ENCODE measurements at regions not wholly inside any gene's neighbourhood (a gene's known extent, or its start where the extent isn't known, plus 50 kb on each side); places are given as distances from the start of the nearest gene placed in this dataset.

DNA sequence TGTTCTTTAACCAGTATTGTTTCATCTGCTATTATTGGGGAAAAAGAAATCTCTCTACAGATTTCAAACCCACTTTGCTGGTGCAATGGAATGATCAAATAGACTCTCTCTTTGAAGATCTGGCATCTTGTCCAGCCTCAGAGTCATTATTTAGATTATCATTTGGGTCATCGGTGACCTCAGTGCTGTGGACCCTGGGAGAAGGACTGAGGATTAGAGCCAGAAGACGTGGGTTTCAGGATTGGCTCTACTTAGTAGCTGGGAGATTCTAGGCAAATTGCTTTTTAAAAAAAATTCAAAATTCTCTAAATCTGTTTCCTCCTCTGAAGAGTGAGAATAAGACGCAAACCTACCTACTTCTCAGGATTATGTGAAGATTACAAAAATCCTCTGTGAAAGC lies 107.6 kb upstream of the CTAGE1 start:
- Histone ChIP-seq H4K20me1 (ENCODE audit: insufficient read depth) (no peaks in the 10 kb centered on the region), H3K4me1 (ENCODE audit: control insufficient read depth in 1 of 2, insufficient read depth in 2 of 2, low read length in 2 of 2) (no peaks in the 10 kb centered on the region), H3K9me2 (ENCODE audit: insufficient read depth) (no peaks in the 10 kb centered on the region), H3K27ac (ENCODE audit: low read depth, low read length) (no peak overlapping the region), H2AFZ (ENCODE audit: low read depth, low read length, poor library complexity, severe bottlenecking) (no peak overlapping the region), H3K36me3 (ENCODE audit: control insufficient read depth in 1 of 2, insufficient read depth in 2 of 2, low read length in 2 of 2) (no peaks in the 10 kb centered on the region), H3K79me2 (ENCODE audit: insufficient read depth, low read length) (no peaks in the 10 kb centered on the region), H3K27me3 (ENCODE audit: insufficient read depth, low read length) (no peaks in the 10 kb centered on the region), H3K9ac (ENCODE audit: low read length) (no peak overlapping the region), H3K4me2 (ENCODE audit: low read length) (no peak overlapping the region), H3K9me3 (ENCODE audit: control insufficient read depth in 1 of 2, insufficient read depth in 1 of 2, low read depth in 1 of 2, low read length in 2 of 2) (no peaks in the 10 kb centered on the region), H3K4me3 (replicated peaks in 1 of 2; ENCODE audit: low read depth in 1 of 2, low read length in 2 of 2) (no peak overlapping the region)
- ChIA-PET CTCF (no interaction called here), POLR2A (no interaction called here), RAD21 (ENCODE audit: low non-redundant PET in 1 of 2, low total read pairs in 2 of 2, uncharacterized antibody in 2 of 2, unreplicated experiment in 2 of 2) (no interaction called here)
- no peak for DNase-seq (ENCODE audit: low read depth, low spot score)
- no peak for ATAC-seq
- TF ChIP-seq SP1 (IDR thresholded peaks at IDR 0.05; ENCODE audit: low read depth) (no peak), POLR2A (IDR thresholded peaks at IDR 0.05; ENCODE audit: borderline replicate concordance, extremely low read depth, insufficient read depth, insufficient read length) (no peak), EZH2 (IDR thresholded peaks at IDR 0.05) (no peak), FOSL1 (IDR thresholded peaks at IDR 0.05; ENCODE audit: low read depth) (no peak), SRF (IDR thresholded peaks at IDR 0.05; ENCODE audit: low read depth) (no peak), POLR2AphosphoS5 (IDR thresholded peaks at IDR 0.05; ENCODE audit: low read depth, low read length) (no peak), CBX3 (IDR thresholded peaks at IDR 0.05; ENCODE audit: low read depth) (no peak), JUND (IDR thresholded peaks at IDR 0.05) (no peak), ELF1 (IDR thresholded peaks at IDR 0.05; ENCODE audit: borderline replicate concordance, low read depth) (no peak), TCF7L2 (IDR thresholded peaks at IDR 0.05; ENCODE audit: borderline replicate concordance, extremely low read depth, insufficient read depth, insufficient read length) (no peak), CEBPB (IDR thresholded peaks at IDR 0.05; ENCODE audit: low read depth) (no peak)
- TF ChIP-seq, protein P1, sequence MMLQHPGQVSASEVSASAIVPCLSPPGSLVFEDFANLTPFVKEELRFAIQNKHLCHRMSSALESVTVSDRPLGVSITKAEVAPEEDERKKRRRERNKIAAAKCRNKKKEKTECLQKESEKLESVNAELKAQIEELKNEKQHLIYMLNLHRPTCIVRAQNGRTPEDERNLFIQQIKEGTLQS (IDR thresholded peaks at IDR 0.05): no peak
- TF ChIP-seq, protein P2, sequence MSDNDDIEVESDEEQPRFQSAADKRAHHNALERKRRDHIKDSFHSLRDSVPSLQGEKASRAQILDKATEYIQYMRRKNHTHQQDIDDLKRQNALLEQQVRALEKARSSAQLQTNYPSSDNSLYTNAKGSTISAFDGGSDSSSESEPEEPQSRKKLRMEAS (IDR thresholded peaks at IDR 0.05): no peak
- TF ChIP-seq, protein P3, sequence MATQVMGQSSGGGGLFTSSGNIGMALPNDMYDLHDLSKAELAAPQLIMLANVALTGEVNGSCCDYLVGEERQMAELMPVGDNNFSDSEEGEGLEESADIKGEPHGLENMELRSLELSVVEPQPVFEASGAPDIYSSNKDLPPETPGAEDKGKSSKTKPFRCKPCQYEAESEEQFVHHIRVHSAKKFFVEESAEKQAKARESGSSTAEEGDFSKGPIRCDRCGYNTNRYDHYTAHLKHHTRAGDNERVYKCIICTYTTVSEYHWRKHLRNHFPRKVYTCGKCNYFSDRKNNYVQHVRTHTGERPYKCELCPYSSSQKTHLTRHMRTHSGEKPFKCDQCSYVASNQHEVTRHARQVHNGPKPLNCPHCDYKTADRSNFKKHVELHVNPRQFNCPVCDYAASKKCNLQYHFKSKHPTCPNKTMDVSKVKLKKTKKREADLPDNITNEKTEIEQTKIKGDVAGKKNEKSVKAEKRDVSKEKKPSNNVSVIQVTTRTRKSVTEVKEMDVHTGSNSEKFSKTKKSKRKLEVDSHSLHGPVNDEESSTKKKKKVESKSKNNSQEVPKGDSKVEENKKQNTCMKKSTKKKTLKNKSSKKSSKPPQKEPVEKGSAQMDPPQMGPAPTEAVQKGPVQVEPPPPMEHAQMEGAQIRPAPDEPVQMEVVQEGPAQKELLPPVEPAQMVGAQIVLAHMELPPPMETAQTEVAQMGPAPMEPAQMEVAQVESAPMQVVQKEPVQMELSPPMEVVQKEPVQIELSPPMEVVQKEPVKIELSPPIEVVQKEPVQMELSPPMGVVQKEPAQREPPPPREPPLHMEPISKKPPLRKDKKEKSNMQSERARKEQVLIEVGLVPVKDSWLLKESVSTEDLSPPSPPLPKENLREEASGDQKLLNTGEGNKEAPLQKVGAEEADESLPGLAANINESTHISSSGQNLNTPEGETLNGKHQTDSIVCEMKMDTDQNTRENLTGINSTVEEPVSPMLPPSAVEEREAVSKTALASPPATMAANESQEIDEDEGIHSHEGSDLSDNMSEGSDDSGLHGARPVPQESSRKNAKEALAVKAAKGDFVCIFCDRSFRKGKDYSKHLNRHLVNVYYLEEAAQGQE (IDR thresholded peaks at IDR 0.05; ENCODE audit: low read depth): no peak
- no TSS peak for BruUV-seq (replicated peaks)
- intact Hi-C loops (cut with micrococcal nuclease): no loop called here

Measured in HCT116 (cell line).